Peyer's patch (tissue), 4 donors: ENCODE measurements at regions not wholly inside any gene's neighbourhood (a gene's known extent, or its start where the extent isn't known, plus 50 kb on each side); places are given as distances from the start of the nearest gene placed in this dataset.

Experiments
- CTCF ChIP-seq, 6 experiments: fragments of 450-650 bp in 4 of 6; fragments of 200-600 bp in 2 of 6; sonication (generic) in 1 of 6; IDR thresholded peaks; one replicate each; pipeline ENCODE4 v1.5.1; 2017 to 2019; ENCODE audit warnings: antibody characterized with exemption in 6 of 6, mild to moderate bottlenecking in 3 of 6, moderate library complexity in 1 of 6
- POLR2A ChIP-seq, 2 donors: fragments of 450-650 bp; IDR thresholded peaks; one replicate each; pipeline ENCODE4 v1.5.1; 2017; ENCODE audit warnings: antibody characterized with exemption in 2 of 2, mild to moderate bottlenecking in 2 of 2, moderate library complexity in 2 of 2

- TF ChIP-seq POLR2A (IDR thresholded peaks at IDR 0.05) (no peak), CTCF (IDR thresholded peaks at IDR 0.05) (no peak)
Observed at GRCh38 chr4:52317361-52317879, 266.3 kb downstream of the SPATA18 start.
